Loucy (cell line): ENCODE measurements at regions not wholly inside any gene's neighbourhood (a gene's known extent, or its start where the extent isn't known, plus 50 kb on each side); places are given as distances from the start of the nearest gene placed in this dataset.

Source experiments
- H2AFZ ChIP-seq: fragments of 200-600 bp; sonication (generic); 2 replicates; pipeline ENCODE4 v1.6.0; 2016; ENCODE audit warnings: antibody characterized with exemption, mild to moderate bottlenecking, low read length, moderate library complexity
- H3F3A ChIP-seq: fragments of 200-600 bp; 2 replicates; pipeline ENCODE4 v1.6.0; 2016; ENCODE audit warnings: antibody characterized with exemption, low read depth, mild to moderate bottlenecking
- H3K27me3 ChIP-seq: fragments of 200-600 bp; sonication (generic); 2 replicates; pipeline ENCODE4 v1.6.1; 2014; ENCODE audit warnings: low read length, mild to moderate bottlenecking; ENCODE audit not compliant: insufficient read depth, poor library complexity, severe bottlenecking
- H3K36me3 ChIP-seq: fragments of 200-600 bp; sonication (generic); 2 replicates; pipeline ENCODE4 v1.6.1; 2016; ENCODE audit warnings: low read length; ENCODE audit not compliant: insufficient read depth
- H3K4me1 ChIP-seq: fragments of 200-600 bp; sonication (generic); 2 replicates; pipeline ENCODE4 v1.5.1; 2014; ENCODE audit warnings: low read length, mild to moderate bottlenecking; ENCODE audit not compliant: insufficient read depth, poor library complexity, severe bottlenecking
- H3K4me2 ChIP-seq: fragments of 200-600 bp; sonication (generic); 2 replicates; pipeline ENCODE4 v1.6.0; 2014; ENCODE audit warnings: antibody characterized with exemption, low read length, low read depth, mild to moderate bottlenecking; ENCODE audit not compliant: poor library complexity, severe bottlenecking
- H3K4me3 ChIP-seq: fragments of 200-600 bp; sonication (generic); 2 replicates; pipeline ENCODE4 v1.5.1; 2014; ENCODE audit warnings: low read length, mild to moderate bottlenecking, mixed read lengths; ENCODE audit not compliant: poor library complexity, severe bottlenecking
- H3K79me2 ChIP-seq: fragments of 200-600 bp; sonication (generic); 2 replicates; pipeline ENCODE4 v1.6.1; 2014; ENCODE audit warnings: low read length; ENCODE audit not compliant: insufficient read depth
- H3K9ac ChIP-seq: fragments of 200-600 bp; sonication (generic); 2 replicates; pipeline ENCODE4 v1.6.0; 2014; ENCODE audit warnings: mild to moderate bottlenecking, low read depth, low read length, moderate library complexity; ENCODE audit not compliant: poor library complexity, severe bottlenecking
- H3K9me2 ChIP-seq: fragments of 200-600 bp; sonication (generic); replicated peaks from 2 replicates; pipeline ENCODE4 v1.6.1; 2016; ENCODE audit warnings: low read depth, low read length, mixed read lengths
- H3K9me3 ChIP-seq: fragments of 200-600 bp; sonication (generic); 2 replicates; pipeline ENCODE4 v1.6.1; 2014; ENCODE audit warnings: mild to moderate bottlenecking, antibody characterized with exemption, low read length, low read depth; ENCODE audit not compliant: insufficient read depth
- H4K20me1 ChIP-seq: fragments of 200-600 bp; sonication (generic); 2 replicates; pipeline ENCODE4 v1.6.0; 2014; ENCODE audit warnings: antibody characterized with exemption, low read length, mild to moderate bottlenecking; ENCODE audit not compliant: insufficient read depth, poor library complexity, severe bottlenecking
- CTCF ChIP-seq: fragments of 200-600 bp; sonication (generic); conservative IDR thresholded peaks from 2 replicates; pipeline ENCODE4 v1.5.1; 2014; ENCODE audit warnings: mild to moderate bottlenecking, antibody characterized with exemption, low read length
- EZH2phosphoT487 ChIP-seq: fragments of 200-600 bp; IDR thresholded peaks from 2 replicates; pipeline ENCODE4 v1.6.1; 2018; ENCODE audit warnings: antibody characterized with exemption, mild to moderate bottlenecking, moderate library complexity, borderline replicate concordance

- Histone ChIP-seq H3F3A (no peaks in the 10 kb centered on the region), H3K9me3 (no peaks in the 10 kb centered on the region), H3K27me3 (no peaks in the 10 kb centered on the region), H3K9ac (no peak overlapping the region), H2AFZ (no peak overlapping the region), H3K4me2 (no peak overlapping the region), H3K4me3 (no peak overlapping the region), H3K4me1 (no peaks in the 10 kb centered on the region), H3K9me2 (no peaks in the 10 kb centered on the region), H4K20me1 (no peaks in the 10 kb centered on the region), H3K36me3 (no peaks in the 10 kb centered on the region), H3K79me2 (no peaks in the 10 kb centered on the region)
- no peak for TF ChIP-seq CTCF
- TF ChIP-seq EZH2phosphoT487, result no peak
These were observed 513.5 kb downstream of the CCER1 start for GRCh38 chr12:90441431-90441830.

GRCh38 chr12:90428881-90429280 lies 526.1 kb downstream of the CCER1 start:
- no peak overlapping the region for H2AFZ ChIP-seq
- no peak for TF ChIP-seq CTCF
- no peaks in the 10 kb centered on the region for H3K9me3 ChIP-seq
- H3K4me2 ChIP-seq, result no peak overlapping the region
- no peaks in the 10 kb centered on the region for H3K27me3 ChIP-seq
- no peaks in the 10 kb centered on the region for H3K4me1 ChIP-seq
- no peaks in the 10 kb centered on the region for H3K36me3 ChIP-seq
- H3K9me2 ChIP-seq, result no peaks in the 10 kb centered on the region
- no peak overlapping the region for H3K9ac ChIP-seq
- H3F3A ChIP-seq, result no peaks in the 10 kb centered on the region
- no peaks in the 10 kb centered on the region for H3K79me2 ChIP-seq
- no peak overlapping the region for H3K4me3 ChIP-seq
- no peaks in the 10 kb centered on the region for H4K20me1 ChIP-seq

GRCh38 chr12:90428465-90428864 lies 526.5 kb downstream of the CCER1 start:
- Histone ChIP-seq H4K20me1 (no peaks in the 10 kb centered on the region), H3K27me3 (no peaks in the 10 kb centered on the region), H3K79me2 (no peaks in the 10 kb centered on the region), H3K36me3 (no peaks in the 10 kb centered on the region), H3K9ac (no peak overlapping the region), H3K9me3 (no peaks in the 10 kb centered on the region), H3K9me2 (no peaks in the 10 kb centered on the region), H3K4me2 (no peak overlapping the region), H3F3A (no peaks in the 10 kb centered on the region), H2AFZ (no peak overlapping the region), H3K4me1 (no peaks in the 10 kb centered on the region), H3K4me3 (no peak overlapping the region)
- TF ChIP-seq EZH2phosphoT487 (no peak), CTCF (no peak)
